ENCODE measurements at regions not wholly inside any gene's neighbourhood (a gene's known extent, or its start where the extent isn't known, plus 50 kb on each side); places are given as distances from the start of the nearest gene placed in this dataset.
"Not testable (repeated sequence)": the region's sequence is repeated elsewhere in the genome, so short reads cannot be mapped to it uniquely, and the experiment has no call there.

DNA sequence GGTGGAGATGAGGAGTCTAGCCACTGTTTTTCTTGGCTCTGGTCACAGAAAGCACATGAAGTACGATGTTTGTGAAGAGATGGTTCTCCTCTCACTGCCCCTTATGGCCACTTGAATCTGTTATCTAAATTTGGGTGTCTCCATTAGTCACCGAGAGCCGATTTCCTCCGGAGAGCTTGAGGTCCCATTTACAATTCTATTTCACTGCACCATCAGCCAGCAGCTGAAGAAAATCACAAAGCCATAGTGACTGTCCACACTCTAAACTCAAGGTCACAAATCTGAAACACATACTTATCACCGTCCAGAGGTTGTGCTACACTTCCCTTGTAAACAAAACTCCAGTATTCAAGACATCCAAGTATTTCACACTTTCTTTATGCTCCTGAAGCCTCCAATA, 207.2 kb upstream of the FRG1 start:
- DNase-seq = not testable (repeated sequence)

DNA sequence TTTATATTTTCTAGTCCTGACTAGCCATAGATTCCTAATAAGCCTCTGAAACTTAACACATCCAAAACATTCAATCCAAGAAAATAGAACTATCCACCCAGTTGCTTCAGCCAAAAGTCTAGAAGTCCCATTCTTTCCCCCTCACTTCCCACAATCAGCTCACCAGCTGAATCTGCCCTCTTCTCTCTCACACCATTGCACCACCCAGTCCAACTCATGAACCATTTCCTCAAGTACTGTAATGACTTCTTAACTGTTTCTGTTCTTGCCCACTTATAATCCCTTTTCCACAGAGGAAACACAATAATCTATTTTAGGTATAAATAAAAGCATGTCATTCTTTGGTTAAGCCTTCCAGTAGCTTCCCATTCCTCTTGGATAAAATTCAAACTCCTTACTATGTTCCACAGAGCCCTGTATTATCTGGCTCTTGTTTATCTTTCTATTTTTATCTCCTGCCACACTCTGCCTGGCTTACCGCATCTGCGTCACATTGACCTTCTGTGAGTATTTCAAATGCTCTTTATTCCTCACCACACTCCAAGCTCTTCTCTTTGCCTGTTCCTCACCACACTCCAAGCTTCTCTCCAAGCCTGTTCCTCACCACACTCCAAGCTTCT, 205.9 kb upstream of the FRG1 start:
- not testable (repeated sequence) for DNase-seq

DNA sequence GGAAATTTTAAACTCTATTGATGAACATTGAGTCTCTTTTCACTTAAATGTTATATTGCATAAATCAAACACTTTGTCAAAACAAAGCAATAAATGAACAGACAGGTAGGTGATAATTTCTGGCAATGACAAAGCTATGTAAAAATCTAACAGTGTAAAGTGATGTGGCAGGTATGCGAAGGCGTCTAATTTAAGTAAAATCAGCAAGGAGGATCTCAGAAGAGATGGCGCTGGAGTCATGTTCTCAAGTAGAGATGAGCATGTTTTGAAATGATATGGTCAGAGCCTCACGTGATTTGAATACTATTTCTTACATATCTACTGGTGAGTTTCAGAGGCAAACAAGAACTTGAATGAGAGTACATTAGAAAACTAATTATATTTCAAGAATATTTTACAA, 204.0 kb upstream of the FRG1 start:
- not testable (repeated sequence) for DNase-seq

DNA sequence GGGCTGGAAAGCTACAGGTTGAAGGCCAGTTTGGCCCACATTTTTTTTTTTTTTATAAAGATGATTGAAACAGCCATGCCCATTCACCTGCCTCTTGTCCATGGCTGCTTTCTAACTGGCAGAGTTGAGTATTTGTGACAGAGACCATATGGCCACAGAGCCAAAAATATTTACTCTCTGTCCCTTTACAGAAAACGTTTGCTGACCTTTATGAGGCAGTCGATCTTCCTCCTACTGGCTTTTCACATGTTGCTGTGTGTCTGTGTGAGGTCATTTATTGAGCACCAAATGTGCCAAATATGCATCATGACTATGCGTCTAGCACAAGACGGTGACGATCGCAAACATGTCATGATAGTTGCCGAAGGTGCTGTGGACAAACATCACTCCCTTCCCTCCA, 200.6 kb upstream of the FRG1 start:
- not testable (repeated sequence) for DNase-seq

DNA sequence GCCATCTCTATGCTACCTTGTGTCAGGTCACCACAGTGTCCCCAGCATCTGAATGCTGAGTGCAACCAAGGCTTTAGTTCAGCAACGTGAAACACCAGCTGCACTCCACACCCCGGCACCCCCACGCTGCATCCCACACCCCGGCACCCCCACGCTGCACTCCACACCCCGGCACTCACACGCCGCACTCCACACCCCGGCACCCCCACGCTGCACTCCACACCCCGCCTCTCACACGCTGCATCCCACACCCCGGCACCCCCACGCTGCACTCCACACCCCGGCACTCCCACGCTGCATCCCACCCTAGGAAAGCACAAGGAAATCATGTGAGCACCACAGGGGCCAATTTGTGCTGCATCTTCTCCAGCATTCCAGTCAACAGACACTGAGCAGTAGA, 199.8 kb upstream of the FRG1 start:
- DNase-seq = no peak

DNA sequence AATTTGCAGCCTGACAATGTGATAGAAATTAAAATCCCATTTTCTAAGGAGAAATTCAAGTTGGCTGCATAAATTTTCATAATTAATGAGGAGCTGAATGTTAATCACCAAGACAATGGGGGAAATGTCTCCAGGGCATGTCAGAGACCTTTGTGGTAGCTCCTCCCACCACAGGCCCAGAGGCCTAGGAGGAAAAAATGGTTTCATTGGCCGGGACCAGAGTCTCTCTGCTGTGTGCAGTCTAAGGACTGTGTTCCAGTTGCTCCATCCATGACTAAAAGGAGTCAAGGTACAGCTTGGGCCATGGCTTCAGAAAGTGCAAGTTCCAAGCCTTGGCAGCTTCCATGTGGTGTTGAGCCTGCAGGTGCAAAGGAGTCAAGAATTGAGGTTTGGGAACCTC, 187.6 kb upstream of the FRG1 start:
- not testable (repeated sequence) for DNase-seq

DNA sequence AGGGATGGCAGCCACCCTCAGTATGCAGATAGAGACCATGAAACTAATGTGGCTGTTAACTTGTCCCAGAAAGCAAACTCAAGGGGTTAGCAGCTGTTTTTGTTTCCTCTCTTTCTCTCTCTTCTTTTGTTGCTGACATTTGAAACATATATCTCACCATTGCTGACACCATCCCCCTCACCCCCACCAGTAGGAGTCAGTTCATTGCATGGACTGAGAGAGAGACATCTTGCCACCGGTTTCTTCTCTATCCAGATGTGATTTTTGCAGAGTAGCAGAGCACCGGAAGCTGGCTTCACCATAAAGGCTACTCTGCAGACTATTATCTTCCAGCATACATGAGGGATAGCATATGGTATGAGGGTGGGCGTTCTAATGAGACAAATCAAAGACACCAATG, 177.1 kb upstream of the FRG1 start:
- no peak for DNase-seq

DNA sequence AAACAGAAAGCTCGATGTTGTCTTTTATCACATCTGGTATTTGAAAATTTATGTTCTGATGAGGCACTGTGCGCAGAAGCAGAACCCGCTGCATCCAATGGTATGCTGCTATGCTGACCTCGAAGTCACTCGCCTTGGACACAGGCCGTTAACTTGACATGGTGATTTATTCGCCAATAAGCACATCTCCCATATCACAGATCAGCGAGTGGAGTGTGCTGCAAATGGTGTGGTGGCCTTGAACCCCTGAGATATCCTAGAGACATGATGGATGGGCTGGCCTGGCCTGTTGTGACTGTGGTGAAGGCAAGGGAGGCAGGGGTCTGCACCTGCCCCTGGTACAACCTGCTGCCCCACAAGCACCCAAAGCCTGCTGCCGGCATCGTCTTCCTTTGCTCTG, 175.4 kb upstream of the FRG1 start:
- DNase-seq = no peak

DNA sequence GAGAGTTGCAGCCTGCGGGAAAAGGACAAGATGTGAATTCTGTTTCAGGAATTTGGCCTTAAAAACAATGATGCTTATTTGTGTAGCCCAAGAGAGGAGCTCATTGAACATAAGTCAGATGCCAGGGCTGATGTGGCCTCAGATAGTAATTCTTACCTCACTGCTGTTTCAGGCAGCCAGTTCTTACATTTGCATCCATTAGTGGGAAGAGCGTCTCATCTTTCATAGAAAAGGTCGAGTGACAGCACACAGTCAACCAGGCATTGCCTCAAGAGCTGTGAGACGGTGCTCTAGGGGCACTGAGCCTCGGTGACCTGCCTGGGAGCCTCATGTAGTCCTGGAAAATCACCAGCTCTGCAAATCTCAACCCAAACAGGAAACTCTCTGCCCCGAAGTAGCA, 174.9 kb upstream of the FRG1 start:
- no peak for DNase-seq

DNA sequence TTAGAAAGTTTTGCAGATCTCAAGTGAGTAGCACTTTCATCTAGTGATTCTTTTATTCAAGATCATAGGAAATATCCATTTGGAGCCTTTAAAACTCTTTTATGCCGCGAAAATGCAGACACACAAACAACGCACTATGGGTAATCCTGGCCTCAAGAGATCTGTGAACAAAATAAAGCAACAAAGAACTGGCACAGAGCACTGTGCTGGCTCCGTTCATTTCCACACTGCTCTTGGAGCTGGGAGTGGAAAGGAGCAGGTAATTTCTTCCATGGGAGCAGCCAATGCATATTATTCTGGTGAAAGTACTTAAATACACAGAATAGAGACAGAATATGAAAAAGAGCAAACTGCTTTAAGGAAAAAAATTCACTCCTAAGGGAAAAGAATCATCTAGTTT, 172.7 kb upstream of the FRG1 start:
- no peak for DNase-seq

DNA sequence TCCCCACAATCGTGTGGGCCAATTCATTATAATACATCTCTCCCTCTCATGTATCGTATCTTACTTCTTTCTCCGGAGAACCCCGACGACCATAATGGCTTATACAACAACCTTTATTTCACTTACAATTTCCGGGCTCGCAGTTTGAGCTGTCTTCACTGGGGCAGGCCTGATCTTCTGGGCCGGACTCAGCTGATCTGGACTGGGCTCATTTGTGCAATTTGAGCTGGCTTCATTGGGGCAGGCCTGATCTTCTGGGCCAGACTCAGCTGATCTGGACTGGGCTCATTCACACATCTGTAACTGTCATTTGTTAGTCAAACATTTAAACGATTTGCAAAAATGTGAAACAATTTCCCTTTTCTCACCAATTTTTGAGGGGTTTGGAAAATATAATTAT, 171.5 kb upstream of the FRG1 start:
- no peak for DNase-seq

DNA sequence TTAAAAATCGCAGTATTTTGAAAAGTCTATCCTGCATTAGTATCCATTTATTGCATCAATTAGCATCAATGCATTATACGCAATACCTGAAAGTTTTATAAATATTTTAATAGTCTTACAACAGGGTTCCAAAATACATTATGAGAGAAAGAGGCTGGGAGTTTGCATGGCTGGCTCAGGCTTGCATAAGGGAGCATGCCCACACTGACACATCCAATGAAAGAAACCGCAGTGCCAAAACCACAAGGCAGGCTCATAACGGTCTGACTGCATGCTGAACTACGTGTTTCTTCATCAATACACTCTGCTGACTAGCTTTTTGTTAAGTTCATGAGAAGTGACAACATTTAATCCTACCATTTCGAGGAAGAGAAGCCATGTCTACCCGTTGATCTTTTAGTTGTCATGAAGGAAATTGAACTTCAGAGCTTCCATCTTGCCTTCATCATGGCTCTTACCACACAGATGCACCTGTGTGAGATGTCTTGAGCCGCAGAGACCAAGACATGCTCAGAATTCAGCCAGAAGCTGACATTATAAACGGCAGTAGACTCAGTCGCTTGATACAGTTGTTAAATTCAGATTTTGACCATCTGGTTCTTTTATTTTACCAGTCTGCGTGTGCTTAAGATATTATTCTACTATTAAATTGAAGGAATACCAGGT, 168.8 kb upstream of the FRG1 start:
- no peak for DNase-seq

DNA sequence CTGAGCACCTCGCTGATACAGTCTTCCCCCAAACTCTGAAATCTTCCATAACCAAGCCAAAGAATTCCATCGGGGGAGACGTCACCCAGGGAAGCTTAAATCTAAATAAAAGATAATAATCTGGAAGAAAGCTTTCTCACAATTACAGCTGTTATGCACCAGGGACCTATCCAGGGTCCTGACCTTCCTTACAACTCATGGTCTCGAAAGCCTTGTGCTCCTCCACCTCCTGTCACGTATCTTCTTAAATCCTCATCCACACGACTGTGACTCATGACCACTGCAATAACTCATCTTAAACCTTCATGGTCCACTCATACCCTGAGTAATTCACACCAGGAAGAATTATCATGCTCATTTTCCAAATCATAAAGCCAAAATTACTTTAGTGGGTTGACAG, 166.8 kb upstream of the FRG1 start:
- no peak for DNase-seq

DNA sequence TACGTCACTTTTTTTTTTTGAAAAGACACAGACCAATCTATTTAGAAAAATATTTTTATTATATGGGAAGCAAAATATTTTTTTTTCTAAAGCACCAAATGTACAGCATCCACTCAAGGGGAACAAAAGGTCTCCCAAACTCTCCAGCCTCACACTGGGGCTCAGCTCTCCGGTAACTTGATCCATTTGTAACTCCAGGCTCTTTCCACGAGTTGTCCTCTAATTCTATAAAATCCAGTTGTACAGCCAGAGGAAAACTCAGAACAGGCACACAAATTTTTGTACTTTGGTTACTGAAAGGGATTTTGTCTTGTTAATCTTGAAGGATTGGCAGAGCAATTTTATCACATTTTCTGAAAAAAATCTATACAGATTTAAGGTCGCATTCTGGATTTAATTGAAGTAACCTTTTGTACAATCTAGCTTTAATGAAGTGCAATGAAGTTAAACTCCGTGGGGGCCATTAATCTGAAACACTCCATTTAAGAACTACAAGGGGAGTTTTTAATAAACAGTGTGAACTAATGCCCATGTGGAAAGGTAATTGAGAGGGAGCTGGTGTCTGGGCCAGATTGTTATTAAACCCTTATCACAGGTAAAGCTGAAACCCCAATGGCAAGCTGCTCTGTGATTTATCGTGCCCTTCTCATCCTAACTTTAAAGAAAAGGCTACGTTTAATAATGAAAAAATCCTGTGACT, 161.2 kb upstream of the FRG1 start:
- no peak for DNase-seq

DNA sequence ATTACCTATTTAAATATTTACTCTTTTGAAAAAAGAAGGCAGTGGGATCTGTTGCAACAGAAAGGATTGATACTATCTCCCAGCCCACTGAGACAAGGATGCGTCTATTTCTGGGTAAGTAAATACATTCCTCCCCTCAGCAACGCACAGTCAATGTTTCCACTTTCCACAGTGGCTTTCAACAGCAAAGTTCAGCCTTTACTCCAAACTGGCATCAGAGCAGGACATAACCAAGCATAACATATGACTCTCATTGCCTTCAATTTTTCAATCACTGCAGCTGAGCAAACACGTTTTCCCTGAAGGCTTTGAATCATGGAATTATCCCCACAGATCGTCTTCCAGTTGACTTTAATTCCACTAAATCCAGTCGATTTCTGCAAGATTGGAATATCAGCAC, 160.3 kb upstream of the FRG1 start:
- DNase-seq = no peak

DNA sequence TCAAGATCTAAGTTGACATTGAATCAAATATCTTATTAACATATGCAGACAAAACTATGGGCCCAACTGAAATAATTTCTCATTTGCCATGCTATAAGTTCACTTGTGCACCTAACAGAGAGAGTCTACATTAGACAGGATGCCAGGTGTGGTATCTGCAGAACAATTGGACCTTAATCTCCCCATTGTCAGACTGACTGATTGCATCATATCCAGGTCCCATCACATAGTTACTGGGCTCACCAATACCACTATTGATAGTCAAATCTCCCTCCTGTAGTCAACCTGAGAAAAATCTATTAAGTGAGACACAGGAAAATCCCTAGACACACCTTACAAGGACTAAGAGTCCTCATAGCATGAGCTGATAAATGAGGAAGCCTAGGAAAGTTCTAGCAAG, 156.0 kb upstream of the FRG1 start:
- DNase-seq = no peak

DNA sequence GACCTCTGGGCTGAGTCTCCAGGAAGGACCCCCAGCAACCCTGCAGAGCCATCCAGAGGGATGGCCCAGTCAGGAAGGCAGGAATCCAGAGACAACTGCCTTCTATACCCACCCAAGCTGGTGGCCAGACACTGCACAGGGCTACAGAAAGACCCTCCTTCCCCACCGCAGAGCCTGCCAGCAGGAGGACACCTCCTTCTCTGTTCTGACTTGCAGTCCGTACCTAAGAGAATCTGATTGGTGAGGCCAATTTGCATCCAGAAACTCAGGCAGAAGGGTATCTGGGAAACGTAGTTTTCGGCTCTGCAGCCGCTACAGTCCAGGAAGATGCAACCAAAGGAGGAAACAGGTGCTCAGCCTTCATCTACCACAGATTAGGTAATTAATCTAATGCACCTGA, 155.4 kb upstream of the FRG1 start:
- DNase-seq = no peak

DNA sequence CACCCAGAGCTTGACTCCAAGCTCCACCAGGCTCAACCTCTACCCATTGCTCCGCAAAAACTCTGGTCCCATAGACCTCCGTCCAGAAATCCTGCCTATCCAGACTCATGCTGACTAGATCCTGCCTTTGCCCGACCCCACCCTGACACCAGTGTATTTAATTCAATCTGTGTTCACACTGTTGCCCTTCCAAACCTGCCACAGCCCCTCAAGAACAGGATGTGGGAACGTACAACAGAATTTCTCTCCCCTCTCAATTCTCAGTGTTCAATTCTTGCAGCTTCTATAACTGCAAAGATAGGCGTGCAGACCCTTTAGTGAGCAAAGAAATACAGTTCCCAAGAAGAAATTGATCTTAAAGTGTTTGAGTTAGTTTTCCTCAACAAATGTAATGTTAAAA, 154.2 kb upstream of the FRG1 start:
- no peak for DNase-seq

DNA sequence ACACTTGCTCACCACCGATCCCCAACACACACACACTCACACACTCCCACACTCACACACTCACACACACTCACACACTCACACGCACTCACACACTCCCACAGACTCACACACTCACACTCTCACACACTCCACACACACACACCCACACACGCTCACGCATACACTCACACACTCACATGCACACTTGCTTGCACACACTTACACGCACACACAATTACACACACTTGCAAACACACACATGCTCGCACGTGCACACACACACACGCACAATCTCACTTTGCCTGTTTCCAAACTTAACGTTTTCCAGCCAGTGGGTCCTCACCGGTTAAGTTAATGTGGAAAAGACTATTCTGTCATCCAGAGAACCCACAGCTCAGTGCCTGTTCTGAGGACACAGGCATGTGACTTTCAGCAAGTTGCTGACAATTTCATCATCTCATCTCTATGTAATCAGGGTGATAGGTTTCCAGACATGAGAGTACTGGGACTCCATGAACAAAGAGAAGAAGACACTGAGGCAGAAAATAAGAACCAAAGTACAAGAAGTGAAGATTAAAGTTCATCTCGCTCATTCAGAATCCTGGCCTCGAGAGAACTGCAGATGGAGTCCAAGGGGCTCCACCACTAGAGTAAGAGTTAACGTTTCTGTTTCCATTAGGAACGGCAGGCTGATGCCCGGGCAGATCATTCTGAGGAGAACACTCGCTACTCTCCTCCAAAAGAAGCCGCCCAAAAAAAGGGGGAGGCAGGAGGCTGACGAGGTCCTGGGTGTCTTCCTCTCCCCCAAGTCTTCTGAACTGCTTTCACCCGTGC, 153.2 kb upstream of the FRG1 start:
- no peak for DNase-seq

DNA sequence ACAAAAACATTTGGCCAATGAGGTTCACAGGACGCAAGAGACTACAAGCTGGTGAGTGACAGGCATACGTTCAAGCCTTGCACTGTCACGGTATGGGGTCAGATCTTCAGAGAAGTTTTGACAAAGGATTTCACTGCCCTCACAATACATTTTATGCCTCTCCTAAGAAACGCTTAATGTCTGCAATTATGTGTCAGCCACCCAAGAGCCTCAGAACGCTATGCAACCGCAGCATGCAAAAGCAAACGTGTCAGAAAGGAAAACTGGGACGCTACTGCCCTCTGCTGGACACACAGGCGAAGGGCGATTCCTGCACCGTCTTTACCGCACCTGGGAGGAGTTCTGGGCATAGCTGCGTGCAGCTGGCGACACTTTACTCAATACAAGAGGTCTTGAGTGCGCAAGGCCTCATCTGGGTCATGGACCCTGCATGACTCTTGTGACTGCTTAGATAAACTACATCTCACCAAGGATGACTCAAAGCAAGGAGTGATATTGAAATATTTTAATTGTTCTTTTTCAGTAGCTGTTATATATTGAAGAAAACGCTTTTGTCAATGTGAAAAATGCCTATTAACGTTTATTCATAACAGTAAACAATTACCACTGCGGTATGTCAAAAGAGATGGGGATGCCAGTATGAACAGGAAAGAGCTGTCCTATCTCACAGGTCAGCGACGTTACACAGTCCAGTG, 147.6 kb upstream of the FRG1 start:
- DNase-seq = peak in 57 of 58 donors; percentile 7 to 83 (median 56)

DNA sequence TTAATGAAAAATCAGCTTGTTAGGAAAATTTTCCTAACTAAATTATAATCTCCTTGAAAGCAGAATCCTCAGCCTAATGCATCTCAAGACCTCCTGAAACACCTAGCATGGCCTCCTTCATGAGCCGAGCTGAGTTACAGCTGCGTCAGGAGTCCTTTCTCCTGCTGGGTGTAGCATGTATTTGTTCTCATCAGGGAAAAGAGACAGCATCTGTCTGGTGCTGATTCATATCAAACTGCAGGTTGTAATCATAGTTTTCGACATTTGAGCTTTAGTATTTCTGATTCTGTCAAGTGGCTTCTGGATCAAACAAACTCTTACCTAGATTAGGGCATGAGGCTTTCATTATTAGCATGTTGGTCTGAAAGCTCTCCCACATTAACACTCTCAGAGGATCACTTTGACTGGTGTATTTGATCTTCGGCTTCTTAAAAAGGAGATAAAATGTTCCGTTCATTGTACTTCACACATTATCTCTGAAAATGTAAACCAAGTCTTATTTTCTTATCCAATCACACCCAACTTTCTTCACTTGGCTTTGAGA, 140.1 kb upstream of the FRG1 start:
- DNase-seq = no peak

Data from anterior cingulate cortex (tissue), 58 donors.